IPS-11a (cell line): ENCODE measurements at regions not wholly inside any gene's neighbourhood (a gene's known extent, or its start where the extent isn't known, plus 50 kb on each side); places are given as distances from the start of the nearest gene placed in this dataset.

Experiments
- H3K4me3 ChIP-seq: one replicate; pipeline ENCODE4 v1.5.1; 2013; ENCODE audit warnings: low read depth, low read length, control low read depth

- H3K4me3 ChIP-seq, result no peak overlapping the region
Measured at GRCh38 chr10:128693493-128694131, 567.4 kb upstream of the MKI67 start.

GRCh38 chr10:128694168-128694850 lies 568.1 kb upstream of the MKI67 start:
- H3K4me3 ChIP-seq, result no peak overlapping the region

- no peak overlapping the region for H3K4me3 ChIP-seq
Measured at GRCh38 chr10:128694851-128695725, 568.9 kb upstream of the MKI67 start.

GRCh38 chr10:128695931-128696330 lies 569.7 kb upstream of the MKI67 start:
- no peak overlapping the region for H3K4me3 ChIP-seq

GRCh38 chr10:128697437-128697836 lies 571.2 kb upstream of the MKI67 start:
- H3K4me3 ChIP-seq, result no peak overlapping the region

- H3K4me3 ChIP-seq, result no peak overlapping the region
Measured at GRCh38 chr10:128701381-128701780, 575.2 kb upstream of the MKI67 start.

GRCh38 chr10:128701837-128702236 lies 575.6 kb upstream of the MKI67 start:
- H3K4me3 ChIP-seq, result no peak overlapping the region

- H3K4me3 ChIP-seq, result no peak overlapping the region
Measured at GRCh38 chr10:128704716-128705115, 578.5 kb upstream of the MKI67 start.

- no peak overlapping the region for H3K4me3 ChIP-seq
Measured at GRCh38 chr10:128708182-128708581, 582.0 kb upstream of the MKI67 start.

GRCh38 chr10:128709686-128710085 lies 583.5 kb upstream of the MKI67 start:
- H3K4me3 ChIP-seq, result no peak overlapping the region

GRCh38 chr10:128710098-128710797 lies 584.0 kb upstream of the MKI67 start:
- H3K4me3 ChIP-seq, result no peak overlapping the region

GRCh38 chr10:128710798-128711183 lies 584.6 kb upstream of the MKI67 start:
- H3K4me3 ChIP-seq, result no peak overlapping the region

- no peak overlapping the region for H3K4me3 ChIP-seq
Measured at GRCh38 chr10:128711806-128712205, 585.6 kb upstream of the MKI67 start.

GRCh38 chr10:128712661-128713400 lies 586.6 kb upstream of the MKI67 start:
- H3K4me3 ChIP-seq, result no peak overlapping the region

- H3K4me3 ChIP-seq, result no peak overlapping the region
Measured at GRCh38 chr10:128713471-128713870, 587.2 kb upstream of the MKI67 start.

GRCh38 chr10:128713874-128714570 lies 587.8 kb upstream of the MKI67 start:
- H3K4me3 ChIP-seq, result no peak overlapping the region

- no peak overlapping the region for H3K4me3 ChIP-seq
Measured at GRCh38 chr10:128714644-128715415, 588.6 kb upstream of the MKI67 start.

GRCh38 chr10:128716181-128716580 lies 590.0 kb upstream of the MKI67 start:
- no peak overlapping the region for H3K4me3 ChIP-seq

- no peak overlapping the region for H3K4me3 ChIP-seq
Measured at GRCh38 chr10:128721963-128722445, 595.8 kb upstream of the MKI67 start.
